ENCODE measurements at regions not wholly inside any gene's neighbourhood (a gene's known extent, or its start where the extent isn't known, plus 50 kb on each side); places are given as distances from the start of the nearest gene placed in this dataset.

- TF ChIP-seq SP1 (IDR thresholded peaks at IDR 0.05), result no peak
- no peak for TF ChIP-seq NFRKB (IDR thresholded peaks at IDR 0.05)
- TF ChIP-seq TARDBP (IDR thresholded peaks at IDR 0.05), result no peak
- no peak for TF ChIP-seq BHLHE40 (IDR thresholded peaks at IDR 0.05; ENCODE audit: borderline replicate concordance)
- no peak for TF ChIP-seq ZNF384 (IDR thresholded peaks at IDR 0.05)
- TF ChIP-seq FOXA1 (IDR thresholded peaks at IDR 0.05), result no peak
- TF ChIP-seq SUZ12 (IDR thresholded peaks at IDR 0.05), result no peak
- TF ChIP-seq FOXM1 (IDR thresholded peaks at IDR 0.05; ENCODE audit: borderline replicate concordance), result no peak
- no peak for TF ChIP-seq L3MBTL2 (conservative IDR thresholded peaks at IDR 0.05)
Measured at GRCh38 chr2:238789317-238789806, 58.5 kb upstream of the TWIST2 start.
